Endothelial cell (in vitro differentiated cells): ENCODE measurements at regions not wholly inside any gene's neighbourhood (a gene's known extent, or its start where the extent isn't known, plus 50 kb on each side); places are given as distances from the start of the nearest gene placed in this dataset.
A peak's percentile ranks its signal among the peaks of the same experiment; 100 is the strongest.
"Not testable (repeated sequence)": the region's sequence is repeated elsewhere in the genome, so short reads cannot be mapped to it uniquely, and the experiment has no call there.

ENCODE experiments used
- DNase-seq: peaks from one replicate; pipeline ENCODE4 v3.0.0; 2021; ENCODE audit warnings: low spot score
- H3K27ac Mint-ChIP-seq: one replicate; pipeline ENCODE4 v1.8.0; 2021; ENCODE audit warnings: mixed read lengths, inconsistent platforms; ENCODE audit not compliant: unreplicated experiment
- H3K27me3 Mint-ChIP-seq: one replicate; pipeline ENCODE4 v1.8.0; 2021; ENCODE audit warnings: mild to moderate bottlenecking, moderate library complexity, mixed read lengths, inconsistent platforms; ENCODE audit not compliant: unreplicated experiment
- H3K36me3 Mint-ChIP-seq: one replicate; pipeline ENCODE4 v1.8.0; 2021; ENCODE audit warnings: mild to moderate bottlenecking, low read depth, mixed read lengths, inconsistent platforms; ENCODE audit not compliant: unreplicated experiment
- H3K4me1 Mint-ChIP-seq: one replicate; pipeline ENCODE4 v1.8.0; 2021; ENCODE audit warnings: mild to moderate bottlenecking, mixed read lengths, inconsistent platforms; ENCODE audit not compliant: unreplicated experiment
- H3K4me3 Mint-ChIP-seq: one replicate; pipeline ENCODE4 v1.8.0; 2021; ENCODE audit warnings: mild to moderate bottlenecking, mixed read lengths, inconsistent platforms; ENCODE audit not compliant: unreplicated experiment
- H3K9me3 Mint-ChIP-seq: one replicate; pipeline ENCODE4 v1.8.0; 2021; ENCODE audit warnings: mixed read lengths, inconsistent platforms; ENCODE audit not compliant: unreplicated experiment
- TF ChIP-seq, protein P1 (sequence below): fragments of 200-600 bp; sonication (generic); IDR thresholded peaks from one replicate; pipeline ENCODE4 v1.5.0; 2021; ENCODE audit warnings: antibody characterized with exemption; ENCODE audit not compliant: unreplicated experiment

DNA sequence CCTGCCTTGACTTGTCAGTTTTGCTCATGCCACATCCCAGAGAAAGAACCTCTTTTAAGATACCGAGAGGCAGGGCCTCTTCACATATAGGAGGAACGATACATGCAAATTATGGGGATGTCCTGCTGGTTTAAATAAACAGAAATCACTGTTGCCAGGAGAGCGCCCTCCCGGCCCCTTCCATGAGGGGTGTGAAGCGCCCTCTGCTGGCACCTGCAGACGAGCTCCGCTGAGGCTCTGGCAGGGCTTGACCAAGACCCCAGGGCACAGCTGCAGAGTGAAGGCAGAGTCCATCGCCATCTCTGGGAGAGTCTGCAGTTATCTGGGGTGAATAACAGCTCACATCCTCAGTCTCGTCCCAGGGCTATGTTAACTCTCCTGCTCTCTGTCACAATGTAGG, 468.8 kb downstream of the RPIA start:
- not testable (repeated sequence) for H3K27ac Mint-ChIP-seq, H3K36me3 Mint-ChIP-seq, H3K9me3 Mint-ChIP-seq, H3K4me1 Mint-ChIP-seq, H3K4me3 Mint-ChIP-seq, H3K27me3 Mint-ChIP-seq
- TF ChIP-seq, protein P1, sequence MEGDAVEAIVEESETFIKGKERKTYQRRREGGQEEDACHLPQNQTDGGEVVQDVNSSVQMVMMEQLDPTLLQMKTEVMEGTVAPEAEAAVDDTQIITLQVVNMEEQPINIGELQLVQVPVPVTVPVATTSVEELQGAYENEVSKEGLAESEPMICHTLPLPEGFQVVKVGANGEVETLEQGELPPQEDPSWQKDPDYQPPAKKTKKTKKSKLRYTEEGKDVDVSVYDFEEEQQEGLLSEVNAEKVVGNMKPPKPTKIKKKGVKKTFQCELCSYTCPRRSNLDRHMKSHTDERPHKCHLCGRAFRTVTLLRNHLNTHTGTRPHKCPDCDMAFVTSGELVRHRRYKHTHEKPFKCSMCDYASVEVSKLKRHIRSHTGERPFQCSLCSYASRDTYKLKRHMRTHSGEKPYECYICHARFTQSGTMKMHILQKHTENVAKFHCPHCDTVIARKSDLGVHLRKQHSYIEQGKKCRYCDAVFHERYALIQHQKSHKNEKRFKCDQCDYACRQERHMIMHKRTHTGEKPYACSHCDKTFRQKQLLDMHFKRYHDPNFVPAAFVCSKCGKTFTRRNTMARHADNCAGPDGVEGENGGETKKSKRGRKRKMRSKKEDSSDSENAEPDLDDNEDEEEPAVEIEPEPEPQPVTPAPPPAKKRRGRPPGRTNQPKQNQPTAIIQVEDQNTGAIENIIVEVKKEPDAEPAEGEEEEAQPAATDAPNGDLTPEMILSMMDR = peak; percentile 23
- DNase-seq = peak; percentile 18

DNA sequence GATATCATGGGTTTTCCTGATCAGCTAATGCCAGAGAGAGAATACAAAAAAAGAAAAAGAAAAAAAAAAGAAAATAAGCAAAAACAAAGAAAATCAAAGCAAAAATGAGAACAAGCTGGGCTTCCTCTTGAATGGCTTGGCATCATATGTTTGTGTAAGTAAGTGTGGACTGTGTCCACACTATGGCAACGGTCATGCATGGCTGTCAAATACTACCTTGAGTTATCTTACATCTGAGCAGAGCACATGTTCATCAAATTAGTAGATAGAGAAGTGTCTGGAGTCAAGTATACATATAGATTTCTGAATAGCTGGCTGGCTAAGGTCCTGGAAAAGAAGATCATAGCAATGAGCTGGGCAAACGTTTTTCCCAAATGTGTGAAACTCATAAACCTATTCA, 470.2 kb downstream of the RPIA start:
- H3K27ac Mint-ChIP-seq, H3K36me3 Mint-ChIP-seq, H3K9me3 Mint-ChIP-seq, H3K27me3 Mint-ChIP-seq, H3K4me3 Mint-ChIP-seq, DNase-seq, H3K4me1 Mint-ChIP-seq: not testable (repeated sequence)

DNA sequence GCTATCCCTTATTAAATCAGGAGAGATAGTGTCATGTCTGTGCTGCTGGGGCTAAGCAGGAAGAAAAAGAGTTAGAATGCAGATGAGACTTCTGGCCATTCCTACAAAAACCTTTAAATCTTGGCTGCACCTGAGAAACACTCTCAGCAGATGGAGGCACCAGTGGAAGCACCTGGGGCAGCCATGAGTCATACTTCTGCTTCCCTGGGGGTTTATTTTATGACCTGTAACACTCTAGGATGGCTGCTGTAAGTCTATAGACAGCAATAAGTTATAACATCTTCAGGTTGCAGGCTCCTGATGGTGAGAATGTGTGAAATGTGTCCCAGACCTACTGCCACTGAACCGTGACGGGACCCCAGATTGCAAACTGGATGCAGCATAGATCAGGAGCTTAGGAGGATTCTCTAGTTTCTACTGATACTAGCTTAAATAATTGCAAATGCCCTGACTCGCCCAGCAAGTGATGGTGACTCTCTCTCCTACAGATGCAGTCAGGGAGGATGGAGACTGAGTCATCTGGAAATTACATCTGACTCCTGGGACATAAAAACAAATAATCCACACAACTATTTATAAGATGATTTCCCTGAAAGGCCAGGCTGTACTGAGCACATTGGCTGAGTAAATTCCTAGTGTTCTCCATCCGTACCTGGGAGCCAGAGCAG, 479.2 kb downstream of the RPIA start:
- H3K27me3 Mint-ChIP-seq, H3K27ac Mint-ChIP-seq, H3K4me3 Mint-ChIP-seq, H3K36me3 Mint-ChIP-seq, H3K9me3 Mint-ChIP-seq, H3K4me1 Mint-ChIP-seq, DNase-seq: not testable (repeated sequence)

DNA sequence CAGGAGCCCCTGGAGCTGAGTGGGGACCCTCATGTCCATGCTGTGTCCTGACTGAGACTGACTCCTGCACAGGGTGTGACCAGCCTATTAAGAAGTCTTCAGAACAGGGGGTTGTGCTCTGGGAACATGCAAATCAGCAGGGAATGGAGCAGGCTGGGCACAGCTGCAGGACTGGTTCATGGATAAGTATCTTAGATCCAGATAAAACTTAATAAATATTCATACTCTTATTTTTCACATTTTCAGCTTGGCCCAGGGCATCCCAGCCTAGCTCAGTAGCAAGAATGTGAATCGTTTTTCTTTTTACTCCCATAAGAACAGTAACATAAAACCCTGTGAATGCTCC, 479.7 kb downstream of the RPIA start:
- DNase-seq, H3K4me3 Mint-ChIP-seq, H3K36me3 Mint-ChIP-seq, H3K4me1 Mint-ChIP-seq, H3K9me3 Mint-ChIP-seq, H3K27me3 Mint-ChIP-seq, H3K27ac Mint-ChIP-seq: not testable (repeated sequence)

DNA sequence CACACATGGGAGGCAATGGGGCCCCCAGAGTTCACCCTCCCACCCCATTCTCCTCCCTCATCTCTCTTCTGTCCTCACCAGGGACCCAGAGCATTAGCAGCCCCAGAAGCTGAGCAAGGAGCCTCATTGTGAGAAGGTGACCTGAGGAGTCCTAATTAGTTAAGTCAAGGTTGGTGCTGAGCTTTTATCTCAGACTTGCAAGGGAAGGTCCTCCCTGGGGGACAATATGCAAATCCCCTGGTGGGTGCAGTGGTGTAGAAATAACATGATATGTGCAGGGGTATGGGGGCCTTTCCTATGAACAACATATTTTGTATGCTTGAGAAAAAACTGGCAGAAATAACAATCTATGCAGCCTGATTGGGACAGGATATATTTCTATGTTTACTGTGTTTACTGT, 485.5 kb downstream of the RPIA start:
- not testable (repeated sequence) for H3K36me3 Mint-ChIP-seq, H3K27ac Mint-ChIP-seq, H3K4me1 Mint-ChIP-seq, H3K9me3 Mint-ChIP-seq, H3K4me3 Mint-ChIP-seq, DNase-seq, H3K27me3 Mint-ChIP-seq

DNA sequence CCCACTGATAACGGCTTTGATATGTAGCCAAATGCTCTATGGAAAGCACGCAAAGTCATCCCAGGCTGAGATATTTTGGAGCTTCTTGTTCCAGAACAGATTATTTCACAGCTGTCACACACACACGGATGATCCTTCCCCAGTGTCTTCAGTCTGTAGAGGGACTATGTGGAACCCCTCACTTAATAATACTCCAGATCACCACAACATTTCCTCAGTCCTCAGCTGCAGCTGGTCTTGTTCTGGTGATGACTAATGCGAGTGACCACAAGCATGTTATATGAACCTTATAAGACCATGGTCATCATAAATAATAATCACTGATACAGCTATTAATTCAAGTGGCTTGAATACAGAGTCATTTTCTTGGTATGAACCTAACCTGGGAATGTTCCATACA, 490.7 kb downstream of the RPIA start:
- H3K4me3 Mint-ChIP-seq, DNase-seq, H3K9me3 Mint-ChIP-seq: not testable (repeated sequence)

DNA sequence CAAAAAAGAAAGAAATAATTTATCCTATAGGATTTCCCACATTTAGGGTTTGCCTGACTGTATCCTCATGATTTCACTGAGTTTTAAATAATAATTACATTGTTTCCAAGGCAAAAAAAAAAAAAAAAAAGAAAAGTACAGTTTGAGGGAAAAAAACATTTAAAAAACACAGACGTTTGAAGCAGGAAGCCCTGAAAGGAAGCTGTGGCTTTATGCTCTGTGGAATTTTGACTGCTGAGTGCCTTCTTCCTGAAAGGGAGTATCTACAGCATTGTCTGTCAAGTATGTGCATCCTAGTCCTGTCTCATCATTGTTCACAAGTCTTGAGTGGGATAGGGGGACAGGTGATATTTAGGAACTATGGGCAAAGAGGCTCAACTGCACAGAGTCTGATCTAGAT, 493.3 kb downstream of the RPIA start:
- H3K27ac Mint-ChIP-seq, H3K27me3 Mint-ChIP-seq, DNase-seq, H3K36me3 Mint-ChIP-seq, H3K9me3 Mint-ChIP-seq, H3K4me1 Mint-ChIP-seq, H3K4me3 Mint-ChIP-seq: not testable (repeated sequence)

More for the DNA sequence above, 490.7 kb downstream of the RPIA start:
- not testable (repeated sequence) for H3K27ac Mint-ChIP-seq, H3K36me3 Mint-ChIP-seq, H3K27me3 Mint-ChIP-seq, H3K4me1 Mint-ChIP-seq

DNA sequence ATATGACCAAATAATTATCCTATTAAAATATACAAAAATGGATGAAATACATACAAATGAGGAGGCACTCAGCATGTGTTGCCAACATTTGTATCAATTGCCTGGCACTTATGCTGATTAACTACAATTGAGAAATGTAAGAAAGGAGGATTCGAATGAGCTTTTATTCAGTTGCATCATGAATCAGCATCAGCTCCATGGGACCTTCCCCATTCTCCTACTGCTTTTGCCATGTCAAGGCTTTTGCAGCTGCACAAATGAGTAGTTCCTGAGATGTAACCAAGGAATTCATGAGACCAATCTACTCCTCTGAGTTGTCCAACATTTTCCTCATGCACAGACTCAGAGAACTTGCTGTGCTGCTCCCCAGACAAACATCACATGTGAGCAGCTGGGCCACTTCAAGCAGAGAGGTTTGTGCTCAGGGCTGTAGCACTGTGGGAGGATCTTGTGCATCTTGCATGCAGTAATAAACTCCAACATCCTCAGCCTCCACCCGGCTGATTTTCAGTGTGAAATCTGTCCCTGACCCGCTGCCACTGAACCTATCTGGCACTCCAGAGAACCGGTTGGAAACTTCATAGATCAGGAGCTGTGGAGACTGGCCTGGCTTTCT, 504.3 kb downstream of the RPIA start:
- H3K4me3 Mint-ChIP-seq, H3K27me3 Mint-ChIP-seq, H3K9me3 Mint-ChIP-seq, H3K4me1 Mint-ChIP-seq, DNase-seq, H3K27ac Mint-ChIP-seq, H3K36me3 Mint-ChIP-seq: not testable (repeated sequence)

DNA sequence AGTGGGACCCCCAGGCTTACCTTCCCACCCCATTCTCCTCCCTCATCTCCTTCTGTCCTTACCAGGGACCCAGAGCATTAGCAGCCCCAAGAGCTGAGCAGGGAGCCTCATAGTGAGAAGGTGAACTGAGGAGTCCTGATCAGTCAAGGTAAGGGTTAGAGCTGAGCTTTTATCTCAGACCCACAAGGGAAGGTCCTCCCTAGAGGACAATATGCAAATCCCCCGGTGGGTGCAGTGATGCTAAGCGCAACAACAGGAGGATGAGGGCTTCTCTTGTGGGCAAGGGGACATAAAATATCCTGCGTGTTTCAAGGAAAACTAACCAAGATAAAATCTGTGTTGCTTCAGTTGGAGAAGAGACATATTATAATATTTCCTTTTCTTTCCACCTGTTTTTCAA, 505.2 kb downstream of the RPIA start:
- not testable (repeated sequence) for DNase-seq, H3K27ac Mint-ChIP-seq, H3K27me3 Mint-ChIP-seq, H3K4me3 Mint-ChIP-seq, H3K36me3 Mint-ChIP-seq, H3K9me3 Mint-ChIP-seq, H3K4me1 Mint-ChIP-seq

DNA sequence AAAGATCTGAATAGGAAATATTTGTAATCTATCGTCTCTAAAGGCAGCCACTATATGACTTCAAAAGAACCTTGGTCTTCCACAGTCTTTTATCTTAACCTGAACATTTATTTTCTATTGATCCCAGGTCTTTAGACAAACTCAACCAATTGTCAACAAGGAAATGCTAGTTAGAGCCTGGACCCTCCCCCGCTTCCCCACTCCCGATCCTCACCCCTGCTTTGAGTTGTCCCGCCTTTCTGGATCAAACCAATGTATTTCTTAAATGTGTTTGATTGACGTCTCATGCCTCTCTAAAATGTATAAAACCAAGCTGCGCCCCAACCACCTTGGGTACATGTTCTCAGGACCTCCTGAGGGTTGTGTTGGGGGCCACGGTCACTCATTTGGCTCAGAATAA, 506.6 kb downstream of the RPIA start:
- H3K4me1 Mint-ChIP-seq, H3K4me3 Mint-ChIP-seq, H3K27ac Mint-ChIP-seq, H3K36me3 Mint-ChIP-seq, DNase-seq, H3K9me3 Mint-ChIP-seq, H3K27me3 Mint-ChIP-seq: not testable (repeated sequence)

DNA sequence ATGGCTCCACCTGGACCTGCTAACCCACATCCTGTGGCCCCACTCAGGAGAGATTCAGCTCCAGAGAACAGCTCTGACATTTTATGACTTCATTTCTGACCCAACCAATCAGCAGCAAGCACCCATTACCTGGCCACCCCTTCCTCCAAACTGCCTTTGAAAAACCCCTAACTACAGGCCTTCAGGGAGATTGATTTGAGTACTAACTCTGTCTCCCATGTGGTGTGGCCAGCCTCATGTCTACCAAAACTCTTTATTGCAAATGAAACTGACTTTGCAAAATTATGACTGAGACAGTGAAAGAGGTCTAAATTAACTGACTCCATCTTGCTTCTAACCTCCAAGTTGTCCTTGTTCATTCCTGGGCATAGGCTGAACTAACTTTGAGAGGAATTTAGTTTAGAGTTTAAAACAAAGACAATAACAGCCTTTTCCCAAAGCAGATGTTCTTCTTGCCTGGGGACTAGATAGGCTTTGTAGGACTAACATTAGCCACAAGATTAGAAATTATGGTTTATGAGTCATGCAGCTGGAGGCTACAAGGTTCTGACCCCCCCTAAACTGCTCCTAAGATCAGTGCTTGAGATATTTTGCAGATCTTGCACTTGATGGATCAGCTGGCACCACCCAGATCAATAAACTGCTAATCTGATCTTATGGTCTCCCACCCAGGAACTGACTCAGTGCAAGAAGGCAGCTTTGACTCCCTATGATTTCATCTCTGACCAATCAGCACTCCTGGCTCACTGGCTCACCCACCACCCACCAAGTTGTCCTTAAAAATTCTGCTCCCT, 508.2 kb downstream of the RPIA start:
- H3K4me1 Mint-ChIP-seq, DNase-seq, H3K4me3 Mint-ChIP-seq, H3K36me3 Mint-ChIP-seq, H3K27me3 Mint-ChIP-seq, H3K9me3 Mint-ChIP-seq, H3K27ac Mint-ChIP-seq: not testable (repeated sequence)
